ENCODE measurements at regions not wholly inside any gene's neighbourhood (a gene's known extent, or its start where the extent isn't known, plus 50 kb on each side); places are given as distances from the start of the nearest gene placed in this dataset.
"Not testable (repeated sequence)": the region's sequence is repeated elsewhere in the genome, so short reads cannot be mapped to it uniquely, and the experiment has no call there.

- no peak for DNase-seq
Observed at GRCh38 chr1:240722788-240723187, 110.8 kb upstream of the GREM2 start.

GRCh38 chr1:240720976-240721375 is 109.0 kb upstream of the GREM2 start:
- DNase-seq: no peak

GRCh38 chr1:240719953-240720700 is 108.2 kb upstream of the GREM2 start:
- no peak for DNase-seq

GRCh38 chr1:240716538-240716937 is 104.6 kb upstream of the GREM2 start:
- DNase-seq: not testable (repeated sequence)

- DNase-seq: no peak
Observed at GRCh38 chr1:240714568-240715292, 102.8 kb upstream of the GREM2 start.

- DNase-seq: no peak
Observed at GRCh38 chr1:240712014-240712731, 100.2 kb upstream of the GREM2 start.

GRCh38 chr1:240711020-240711419 is 99.1 kb upstream of the GREM2 start:
- no peak for DNase-seq

GRCh38 chr1:240709676-240710075 is 97.7 kb upstream of the GREM2 start:
- DNase-seq: no peak

- DNase-seq: no peak
Observed at GRCh38 chr1:240706150-240706935, 94.4 kb upstream of the GREM2 start.

GRCh38 chr1:240705579-240705978 is 93.6 kb upstream of the GREM2 start:
- no peak for DNase-seq

- no peak for DNase-seq
Observed at GRCh38 chr1:240701412-240701811, 89.5 kb upstream of the GREM2 start.

GRCh38 chr1:240695416-240695815 is 83.5 kb upstream of the GREM2 start:
- no peak for DNase-seq

GRCh38 chr1:240693844-240694243 is 81.9 kb upstream of the GREM2 start:
- DNase-seq: no peak

- DNase-seq: no peak
Observed at GRCh38 chr1:240693036-240693435, 81.1 kb upstream of the GREM2 start.

GRCh38 chr1:240691909-240692705 is 80.2 kb upstream of the GREM2 start:
- peak in 2 of 3 experiments; percentile 18 to 65 for DNase-seq

GRCh38 chr1:240691501-240691900 is 79.5 kb upstream of the GREM2 start:
- DNase-seq: no peak

GRCh38 chr1:240687820-240688219 is 75.9 kb upstream of the GREM2 start:
- DNase-seq: no peak

- DNase-seq: no peak
Observed at GRCh38 chr1:240683576-240683975, 71.6 kb upstream of the GREM2 start.

- no peak for DNase-seq
Observed at GRCh38 chr1:240682859-240683242, 70.9 kb upstream of the GREM2 start.

GRCh38 chr1:240682166-240682858 is 70.4 kb upstream of the GREM2 start:
- no peak for DNase-seq

- peak in 1 of 3 experiments; percentile 22 for DNase-seq
Observed at GRCh38 chr1:240672132-240672811, 60.3 kb upstream of the GREM2 start.
